Hepatocyte (in vitro differentiated cells): ENCODE measurements at regions not wholly inside any gene's neighbourhood (a gene's known extent, or its start where the extent isn't known, plus 50 kb on each side); places are given as distances from the start of the nearest gene placed in this dataset.

Source experiments
- DNase-seq: peaks from one replicate; pipeline ENCODE4 v3.0.0-alpha.2; 2016; ENCODE audit warnings: low spot score
- H2AFZ ChIP-seq: fragments of 200-600 bp; sonication (generic); 2 replicates; pipeline ENCODE4 v1.6.0; 2016; ENCODE audit warnings: antibody characterized with exemption, mild to moderate bottlenecking
- H3K27ac ChIP-seq: fragments of 200-600 bp; sonication (generic); 2 replicates; pipeline ENCODE4 v1.5.1; 2016; ENCODE audit warnings: mild to moderate bottlenecking
- H3K27me3 ChIP-seq: fragments of 200-600 bp; sonication (generic); 2 replicates; pipeline ENCODE4 v1.6.1; 2016
- H3K36me3 ChIP-seq: fragments of 200-600 bp; sonication (generic); replicated peaks from 2 replicates; pipeline ENCODE4 v1.5.1; 2016; ENCODE audit warnings: low read depth; ENCODE audit not compliant: insufficient read depth
- H3K4me1 ChIP-seq: fragments of 200-600 bp; sonication (generic); 2 replicates; pipeline ENCODE4 v1.5.1; 2016; ENCODE audit warnings: mild to moderate bottlenecking, moderate library complexity; ENCODE audit not compliant: insufficient read depth
- H3K4me2 ChIP-seq: fragments of 200-600 bp; sonication (generic); 2 replicates; pipeline ENCODE4 v1.6.0; 2016
- H3K4me3 ChIP-seq: fragments of 200-600 bp; sonication (generic); 2 replicates; pipeline ENCODE4 v1.5.1; 2016; ENCODE audit warnings: mild to moderate bottlenecking
- H3K79me2 ChIP-seq: fragments of 200-600 bp; sonication (generic); 2 replicates; pipeline ENCODE4 v1.6.0; 2017; ENCODE audit warnings: mild to moderate bottlenecking
- H3K9me2 ChIP-seq: fragments of 200-600 bp; sonication (generic); replicated peaks from 2 replicates; pipeline ENCODE4 v1.6.0; 2017; ENCODE audit warnings: mild to moderate bottlenecking; ENCODE audit not compliant: insufficient read depth
- H3K9me3 ChIP-seq: fragments of 200-600 bp; sonication (generic); 2 replicates; pipeline ENCODE4 v1.5.1; 2016; ENCODE audit warnings: low read depth, mild to moderate bottlenecking
- H4K20me1 ChIP-seq: fragments of 200-600 bp; sonication (generic); 2 replicates; pipeline ENCODE4 v1.6.0; 2016; ENCODE audit warnings: mild to moderate bottlenecking; ENCODE audit not compliant: insufficient read depth, poor library complexity, severe bottlenecking
- CTCF ChIP-seq: fragments of 200-600 bp; sonication (generic); IDR thresholded peaks from 2 replicates; pipeline ENCODE4 v1.5.1; 2016; ENCODE audit warnings: antibody characterized with exemption, mild to moderate bottlenecking; ENCODE audit not compliant: poor library complexity
- EZH2 ChIP-seq: fragments of 200-600 bp; sonication (generic); IDR thresholded peaks from 2 replicates; pipeline ENCODE4 v1.6.1; 2016; ENCODE audit warnings: antibody characterized with exemption, mild to moderate bottlenecking, borderline replicate concordance
- EZH2phosphoT487 ChIP-seq: fragments of 200-600 bp; sonication (generic); IDR thresholded peaks from one replicate; pipeline ENCODE4 v1.6.1; 2018; ENCODE audit warnings: antibody characterized with exemption, mild to moderate bottlenecking, low read depth, moderate library complexity; ENCODE audit not compliant: unreplicated experiment, severe bottlenecking
- WGBS: methylation state at CpG from one replicate; pipeline ENCODE4 v1.1.6; 2016; ENCODE audit warnings: low lambda C conversion rate; ENCODE audit errors: missing lambda C conversion rate; 5-methylcytosine and 5-hydroxymethylcytosine counted together

- no peaks in the 10 kb centered on the region for H3K9me2 ChIP-seq
- H3K79me2 ChIP-seq: no peaks in the 10 kb centered on the region
- no peak overlapping the region for H3K4me2 ChIP-seq
- H2AFZ ChIP-seq: no peak overlapping the region
- no peaks in the 10 kb centered on the region for H3K27me3 ChIP-seq
- no peaks in the 10 kb centered on the region for H3K4me1 ChIP-seq
- no peak overlapping the region for H3K27ac ChIP-seq
- no peak overlapping the region for H3K4me3 ChIP-seq
- H4K20me1 ChIP-seq: no peaks in the 10 kb centered on the region
- 42% methylated on average over 2 of the region's 2 CpGs for WGBS
- TF ChIP-seq CTCF (no peak), EZH2phosphoT487 (no peak), EZH2 (no peak)
- DNase-seq: no peak
- H3K36me3 ChIP-seq: no peaks in the 10 kb centered on the region
- H3K9me3 ChIP-seq: no peaks in the 10 kb centered on the region
Measured at GRCh38 chr3:23075496-23075895, 127.6 kb upstream of the UBE2E2 start.

- no peaks in the 10 kb centered on the region for H4K20me1 ChIP-seq
- H3K4me3 ChIP-seq: no peak overlapping the region
- no peak overlapping the region for H2AFZ ChIP-seq
- no peaks in the 10 kb centered on the region for H3K36me3 ChIP-seq
- H3K79me2 ChIP-seq: no peaks in the 10 kb centered on the region
- H3K9me2 ChIP-seq: no peaks in the 10 kb centered on the region
- 78% methylated on average over 2 of the region's 2 CpGs for WGBS
- H3K4me2 ChIP-seq: no peak overlapping the region
- TF ChIP-seq EZH2phosphoT487 (no peak), EZH2 (no peak), CTCF (no peak)
- H3K9me3 ChIP-seq: no peaks in the 10 kb centered on the region
- no peaks in the 10 kb centered on the region for H3K4me1 ChIP-seq
- no peak overlapping the region for H3K27ac ChIP-seq
- H3K27me3 ChIP-seq: no peaks in the 10 kb centered on the region
- no peak for DNase-seq
Measured at GRCh38 chr3:23076437-23076836, 126.7 kb upstream of the UBE2E2 start.

DNA sequence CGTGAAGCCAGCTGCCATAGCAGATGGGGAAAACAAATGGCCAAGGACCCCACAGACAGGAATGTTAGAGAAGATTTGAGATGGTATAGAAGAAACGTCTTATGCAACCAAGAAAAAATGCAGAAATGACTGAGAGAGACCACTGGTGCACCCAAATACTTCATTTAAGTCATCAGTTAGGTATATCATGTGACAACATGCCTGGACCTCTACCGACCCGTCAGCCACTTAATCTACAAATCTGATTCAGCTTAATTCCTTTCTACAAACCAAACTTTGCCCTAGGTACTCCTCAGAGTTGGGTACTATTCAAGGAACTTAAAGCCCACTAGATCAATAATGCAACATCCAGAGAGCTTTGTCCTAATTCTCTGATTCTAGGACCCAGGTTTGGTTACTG is 126.0 kb upstream of the UBE2E2 start:
- Histone ChIP-seq H3K79me2 (no peaks in the 10 kb centered on the region), H3K4me1 (no peaks in the 10 kb centered on the region), H3K27me3 (no peaks in the 10 kb centered on the region), H2AFZ (no peak overlapping the region), H3K4me3 (no peak overlapping the region), H3K9me3 (no peaks in the 10 kb centered on the region), H3K4me2 (no peak overlapping the region), H4K20me1 (no peaks in the 10 kb centered on the region), H3K36me3 (no peaks in the 10 kb centered on the region), H3K9me2 (no peaks in the 10 kb centered on the region), H3K27ac (no peak overlapping the region)
- no peak for TF ChIP-seq EZH2
- no peak for TF ChIP-seq EZH2phosphoT487
- no peak for TF ChIP-seq CTCF
- DNase-seq: no peak
- 88% methylated on average over 4 of the region's 4 CpGs for WGBS

DNA sequence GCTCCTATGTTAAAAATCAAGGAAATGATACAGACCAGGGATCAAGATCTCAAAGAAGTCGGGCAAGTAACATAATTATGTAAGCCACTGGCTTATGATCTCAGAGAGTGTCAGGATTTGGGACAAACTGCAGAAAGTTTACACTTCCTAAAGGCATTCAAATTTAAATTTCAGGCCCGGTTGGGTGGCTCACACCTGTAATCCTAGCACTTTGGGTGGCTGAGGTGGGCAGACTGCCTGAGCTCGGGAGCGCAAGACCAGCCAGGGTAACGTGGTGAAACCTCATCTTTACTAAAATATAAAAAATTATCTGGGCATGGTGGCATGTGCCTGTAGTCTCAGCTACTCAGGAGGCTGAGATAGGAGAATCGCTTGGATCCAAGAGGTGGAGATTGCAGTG is 124.4 kb upstream of the UBE2E2 start:
- Histone ChIP-seq H3K36me3 (no peaks in the 10 kb centered on the region), H3K9me3 (no peaks in the 10 kb centered on the region), H3K27me3 (no peaks in the 10 kb centered on the region), H3K4me2 (no peak overlapping the region), H2AFZ (no peak overlapping the region), H3K27ac (no peak overlapping the region), H4K20me1 (no peaks in the 10 kb centered on the region), H3K4me1 (peaks cover 4% of the 10 kb centered on the region), H3K9me2 (no peaks in the 10 kb centered on the region), H3K4me3 (no peak overlapping the region), H3K79me2 (no peaks in the 10 kb centered on the region)
- WGBS: 54% methylated on average over 6 of the region's 6 CpGs
- no peak for TF ChIP-seq CTCF
- no peak for TF ChIP-seq EZH2phosphoT487
- no peak for DNase-seq
